HG02870 (cell line): ENCODE measurements at regions not wholly inside any gene's neighbourhood (a gene's known extent, or its start where the extent isn't known, plus 50 kb on each side); places are given as distances from the start of the nearest gene placed in this dataset.
"Not testable (repeated sequence)": the region's sequence is repeated elsewhere in the genome, so short reads cannot be mapped to it uniquely, and the experiment has no call there.

Experiments
- ATAC-seq: cut with Tn5 transposase; IDR thresholded peaks from one replicate; pipeline ENCODE4 v1.9.1; 2021; ENCODE audit warnings: mild to moderate bottlenecking, moderate library complexity; ENCODE audit not compliant: unreplicated experiment

DNA sequence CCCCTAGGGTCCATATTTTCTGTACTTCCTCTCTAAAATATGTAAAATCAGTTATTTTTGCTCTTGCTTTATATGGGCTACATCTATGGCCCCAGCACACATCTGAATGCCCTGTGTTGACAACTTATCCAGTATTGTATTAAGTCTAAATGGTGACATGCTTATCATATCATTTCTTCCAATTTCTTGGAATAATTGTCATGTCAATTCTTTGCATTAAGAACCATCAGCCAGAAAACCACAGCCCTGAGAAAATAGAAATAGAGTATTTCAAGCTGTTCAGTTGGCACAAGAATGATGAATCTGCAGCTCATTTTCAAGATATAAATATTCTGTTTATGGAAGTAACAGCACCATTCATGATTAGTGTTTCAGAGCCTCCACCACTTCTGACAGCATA is 421.8 kb downstream of the RPIA start:
- not testable (repeated sequence) for ATAC-seq

DNA sequence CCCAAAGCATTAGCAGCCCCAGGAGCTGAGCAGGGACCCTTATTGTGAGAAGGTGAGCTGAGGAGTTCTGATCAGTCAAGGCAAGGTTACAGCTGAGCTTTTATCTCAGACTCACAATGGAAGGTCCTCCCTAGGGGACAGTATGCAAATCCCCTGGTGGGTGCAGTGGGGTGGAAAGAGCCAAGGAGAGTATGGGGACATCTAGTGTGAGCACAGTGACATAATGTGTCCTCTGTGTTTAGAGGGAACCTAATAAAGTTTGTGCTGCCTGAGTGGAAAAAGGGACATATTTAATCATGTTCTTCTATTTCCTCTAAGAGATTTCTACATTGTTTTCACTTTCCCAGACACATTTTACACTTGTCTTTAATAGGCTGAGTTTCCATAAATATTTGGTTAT is 438.0 kb downstream of the RPIA start:
- ATAC-seq = not testable (repeated sequence)

DNA sequence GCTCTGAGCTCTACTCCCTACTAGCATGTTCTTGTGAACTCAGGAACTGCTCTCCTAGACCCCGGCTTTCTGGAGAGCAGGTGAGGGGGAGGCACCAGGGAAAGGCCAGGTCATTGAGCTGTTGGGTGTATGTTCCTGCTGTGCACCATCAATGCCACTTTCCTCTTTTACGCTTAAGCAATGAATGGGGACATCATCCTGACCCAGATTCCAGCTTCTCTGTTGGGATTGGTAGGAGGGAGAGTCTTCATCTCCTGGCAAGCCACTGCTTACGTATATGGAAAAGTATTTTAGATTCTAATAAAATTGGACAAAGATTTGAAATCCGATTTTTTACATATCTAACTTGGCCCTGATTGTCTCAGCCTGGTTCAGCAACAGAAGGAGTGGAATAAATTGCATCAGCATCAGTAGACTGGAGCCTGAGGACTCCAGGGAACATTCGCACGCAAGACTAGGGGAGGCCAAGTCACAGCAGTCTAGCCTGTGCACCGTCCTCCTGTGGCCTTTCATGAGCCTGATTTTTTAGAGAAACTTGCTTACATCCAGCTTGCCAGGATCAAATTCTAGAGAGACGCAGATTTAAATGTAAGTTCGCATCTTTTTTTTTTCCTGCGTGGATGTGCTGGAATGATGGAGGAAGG is 439.3 kb downstream of the RPIA start:
- not testable (repeated sequence) for ATAC-seq

DNA sequence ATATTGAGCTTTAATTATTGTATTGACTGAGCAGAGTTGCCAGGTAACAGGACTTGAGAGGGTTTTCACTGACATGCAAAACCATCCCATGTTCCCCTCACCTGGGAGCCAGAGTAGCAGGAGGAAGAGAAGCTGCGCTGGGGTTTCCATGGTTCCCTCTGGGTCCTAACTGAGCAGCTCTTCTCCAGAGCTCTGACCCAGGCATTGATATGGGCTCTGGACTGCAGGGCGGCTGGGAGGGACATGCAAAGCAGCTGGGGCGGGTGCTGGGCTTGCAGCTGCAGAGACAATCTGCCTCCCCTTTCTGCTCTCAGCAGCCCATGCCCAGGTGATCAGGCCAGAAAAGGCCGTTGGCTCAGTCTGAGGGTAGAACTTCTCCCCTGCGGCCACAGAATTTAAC is 451.5 kb downstream of the RPIA start:
- not testable (repeated sequence) for ATAC-seq

DNA sequence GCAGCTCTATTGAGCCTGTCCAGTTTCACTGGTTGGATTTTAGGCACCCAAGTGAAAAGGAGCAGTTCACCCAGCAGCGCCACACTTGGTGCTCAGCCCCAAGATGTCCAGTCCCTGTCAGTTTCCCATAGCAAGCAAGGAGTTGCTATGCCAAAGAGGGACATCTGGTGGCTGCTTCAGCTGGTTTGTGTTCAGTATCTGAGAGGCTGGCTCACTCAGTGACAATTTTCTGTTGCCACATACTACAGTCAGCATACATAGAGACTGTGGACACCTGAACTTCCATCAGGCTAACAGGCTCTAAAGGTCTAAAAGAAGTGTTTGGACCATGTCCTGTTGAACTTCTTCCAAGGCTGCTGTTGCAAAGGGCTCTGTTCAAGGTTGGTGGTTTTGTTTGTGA is 453.9 kb downstream of the RPIA start:
- ATAC-seq = not testable (repeated sequence)

DNA sequence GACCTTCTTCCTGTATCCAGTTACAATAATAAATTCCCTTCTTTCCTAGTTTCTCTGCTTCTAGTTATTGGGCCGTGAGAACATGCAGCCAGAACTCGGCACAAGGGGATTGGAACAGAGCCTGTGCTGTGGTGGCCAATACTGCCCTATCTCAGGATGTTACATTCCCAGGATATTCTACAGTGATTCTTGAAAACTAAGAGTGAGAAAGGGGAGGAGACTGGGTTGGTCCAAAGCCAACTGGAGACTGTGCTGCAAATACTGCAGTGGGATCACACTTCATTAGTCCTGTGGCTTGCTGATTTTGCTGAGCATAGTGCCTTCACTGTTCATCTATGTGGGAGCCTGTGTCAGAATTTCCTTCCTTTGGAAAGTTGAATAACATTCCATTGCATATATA is 456.8 kb downstream of the RPIA start:
- not testable (repeated sequence) for ATAC-seq

DNA sequence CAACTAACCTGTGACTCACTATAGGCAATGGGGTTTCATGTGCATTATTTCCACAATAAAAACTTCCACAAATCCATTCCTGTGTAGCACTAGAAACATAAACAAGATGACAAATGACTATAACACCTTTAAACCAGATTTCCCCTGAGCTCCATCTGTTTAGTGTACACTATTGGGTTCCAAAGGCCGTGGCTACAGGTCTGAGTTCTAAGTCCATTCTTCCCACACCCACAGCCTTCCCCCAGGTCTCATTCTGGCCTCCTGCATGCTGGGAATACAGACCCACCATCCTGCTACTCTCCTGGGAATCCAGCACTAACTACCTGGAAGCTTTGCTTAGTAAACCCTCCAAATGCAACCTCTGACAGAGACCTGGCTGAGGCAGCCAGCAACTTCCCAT is 460.2 kb downstream of the RPIA start:
- not testable (repeated sequence) for ATAC-seq

DNA sequence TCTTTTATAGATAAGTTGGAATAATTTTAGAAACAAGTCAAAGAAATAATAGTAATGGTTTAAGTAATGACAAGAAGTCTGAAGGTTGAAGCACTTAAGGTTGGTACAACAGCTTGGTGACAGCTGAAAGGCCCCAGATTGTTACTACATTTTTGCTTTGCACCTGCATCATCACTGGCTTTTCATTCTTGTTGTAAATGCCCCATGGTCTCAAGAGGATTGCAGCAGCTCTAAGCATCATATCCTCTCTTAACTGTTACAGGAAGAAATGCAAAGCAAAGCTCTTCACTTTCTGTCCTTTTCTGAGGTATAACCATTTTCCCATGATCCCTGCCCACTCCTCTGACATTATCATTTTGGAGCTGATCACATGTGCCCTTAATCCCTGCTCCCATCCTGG is 461.0 kb downstream of the RPIA start:
- ATAC-seq = not testable (repeated sequence)

DNA sequence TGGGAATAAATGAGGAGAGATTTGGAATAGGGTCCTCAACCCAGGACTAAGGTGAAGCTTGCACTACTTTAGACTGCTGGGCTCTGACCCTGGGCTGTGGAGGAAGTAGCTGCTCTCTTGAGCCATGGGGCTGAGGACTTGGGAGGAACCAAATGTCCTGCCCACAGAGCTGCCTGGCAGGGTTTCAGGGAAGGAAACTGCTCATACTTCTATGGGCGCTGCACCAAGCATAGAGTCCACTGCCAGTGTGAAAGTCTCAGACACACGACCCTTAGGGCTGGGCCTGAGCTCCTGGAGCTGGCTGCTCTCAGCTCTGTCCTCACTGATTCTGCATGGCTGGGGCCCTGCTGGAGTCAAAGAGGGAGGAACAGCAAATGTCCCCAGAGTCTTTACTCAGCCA is 461.7 kb downstream of the RPIA start:
- ATAC-seq = not testable (repeated sequence)

DNA sequence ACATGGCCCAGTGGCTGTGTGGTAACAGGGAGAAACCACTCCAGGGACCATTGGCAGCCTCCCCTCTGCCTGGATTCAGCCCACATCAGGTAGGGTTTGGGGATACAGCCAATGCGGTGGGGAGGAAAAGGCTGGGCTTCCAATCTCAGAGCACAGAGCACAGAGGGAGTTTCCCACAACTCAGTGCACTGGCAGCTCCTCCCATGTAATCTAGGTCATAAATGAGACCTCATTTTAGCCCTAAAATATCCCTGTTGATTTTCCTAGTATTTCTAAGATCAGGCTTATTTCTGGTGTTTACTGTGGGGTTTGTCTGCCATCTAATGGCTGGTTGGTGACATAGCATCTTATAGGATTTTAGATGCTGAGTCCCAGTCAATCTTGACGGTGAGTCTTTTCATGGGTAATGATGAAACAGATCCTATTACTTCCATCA is 462.8 kb downstream of the RPIA start:
- ATAC-seq = not testable (repeated sequence)

DNA sequence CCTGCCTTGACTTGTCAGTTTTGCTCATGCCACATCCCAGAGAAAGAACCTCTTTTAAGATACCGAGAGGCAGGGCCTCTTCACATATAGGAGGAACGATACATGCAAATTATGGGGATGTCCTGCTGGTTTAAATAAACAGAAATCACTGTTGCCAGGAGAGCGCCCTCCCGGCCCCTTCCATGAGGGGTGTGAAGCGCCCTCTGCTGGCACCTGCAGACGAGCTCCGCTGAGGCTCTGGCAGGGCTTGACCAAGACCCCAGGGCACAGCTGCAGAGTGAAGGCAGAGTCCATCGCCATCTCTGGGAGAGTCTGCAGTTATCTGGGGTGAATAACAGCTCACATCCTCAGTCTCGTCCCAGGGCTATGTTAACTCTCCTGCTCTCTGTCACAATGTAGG is 468.8 kb downstream of the RPIA start:
- not testable (repeated sequence) for ATAC-seq

DNA sequence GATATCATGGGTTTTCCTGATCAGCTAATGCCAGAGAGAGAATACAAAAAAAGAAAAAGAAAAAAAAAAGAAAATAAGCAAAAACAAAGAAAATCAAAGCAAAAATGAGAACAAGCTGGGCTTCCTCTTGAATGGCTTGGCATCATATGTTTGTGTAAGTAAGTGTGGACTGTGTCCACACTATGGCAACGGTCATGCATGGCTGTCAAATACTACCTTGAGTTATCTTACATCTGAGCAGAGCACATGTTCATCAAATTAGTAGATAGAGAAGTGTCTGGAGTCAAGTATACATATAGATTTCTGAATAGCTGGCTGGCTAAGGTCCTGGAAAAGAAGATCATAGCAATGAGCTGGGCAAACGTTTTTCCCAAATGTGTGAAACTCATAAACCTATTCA is 470.2 kb downstream of the RPIA start:
- not testable (repeated sequence) for ATAC-seq

DNA sequence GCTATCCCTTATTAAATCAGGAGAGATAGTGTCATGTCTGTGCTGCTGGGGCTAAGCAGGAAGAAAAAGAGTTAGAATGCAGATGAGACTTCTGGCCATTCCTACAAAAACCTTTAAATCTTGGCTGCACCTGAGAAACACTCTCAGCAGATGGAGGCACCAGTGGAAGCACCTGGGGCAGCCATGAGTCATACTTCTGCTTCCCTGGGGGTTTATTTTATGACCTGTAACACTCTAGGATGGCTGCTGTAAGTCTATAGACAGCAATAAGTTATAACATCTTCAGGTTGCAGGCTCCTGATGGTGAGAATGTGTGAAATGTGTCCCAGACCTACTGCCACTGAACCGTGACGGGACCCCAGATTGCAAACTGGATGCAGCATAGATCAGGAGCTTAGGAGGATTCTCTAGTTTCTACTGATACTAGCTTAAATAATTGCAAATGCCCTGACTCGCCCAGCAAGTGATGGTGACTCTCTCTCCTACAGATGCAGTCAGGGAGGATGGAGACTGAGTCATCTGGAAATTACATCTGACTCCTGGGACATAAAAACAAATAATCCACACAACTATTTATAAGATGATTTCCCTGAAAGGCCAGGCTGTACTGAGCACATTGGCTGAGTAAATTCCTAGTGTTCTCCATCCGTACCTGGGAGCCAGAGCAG is 479.2 kb downstream of the RPIA start:
- ATAC-seq = not testable (repeated sequence)

DNA sequence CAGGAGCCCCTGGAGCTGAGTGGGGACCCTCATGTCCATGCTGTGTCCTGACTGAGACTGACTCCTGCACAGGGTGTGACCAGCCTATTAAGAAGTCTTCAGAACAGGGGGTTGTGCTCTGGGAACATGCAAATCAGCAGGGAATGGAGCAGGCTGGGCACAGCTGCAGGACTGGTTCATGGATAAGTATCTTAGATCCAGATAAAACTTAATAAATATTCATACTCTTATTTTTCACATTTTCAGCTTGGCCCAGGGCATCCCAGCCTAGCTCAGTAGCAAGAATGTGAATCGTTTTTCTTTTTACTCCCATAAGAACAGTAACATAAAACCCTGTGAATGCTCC is 479.7 kb downstream of the RPIA start:
- not testable (repeated sequence) for ATAC-seq

DNA sequence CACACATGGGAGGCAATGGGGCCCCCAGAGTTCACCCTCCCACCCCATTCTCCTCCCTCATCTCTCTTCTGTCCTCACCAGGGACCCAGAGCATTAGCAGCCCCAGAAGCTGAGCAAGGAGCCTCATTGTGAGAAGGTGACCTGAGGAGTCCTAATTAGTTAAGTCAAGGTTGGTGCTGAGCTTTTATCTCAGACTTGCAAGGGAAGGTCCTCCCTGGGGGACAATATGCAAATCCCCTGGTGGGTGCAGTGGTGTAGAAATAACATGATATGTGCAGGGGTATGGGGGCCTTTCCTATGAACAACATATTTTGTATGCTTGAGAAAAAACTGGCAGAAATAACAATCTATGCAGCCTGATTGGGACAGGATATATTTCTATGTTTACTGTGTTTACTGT is 485.5 kb downstream of the RPIA start:
- ATAC-seq = not testable (repeated sequence)

DNA sequence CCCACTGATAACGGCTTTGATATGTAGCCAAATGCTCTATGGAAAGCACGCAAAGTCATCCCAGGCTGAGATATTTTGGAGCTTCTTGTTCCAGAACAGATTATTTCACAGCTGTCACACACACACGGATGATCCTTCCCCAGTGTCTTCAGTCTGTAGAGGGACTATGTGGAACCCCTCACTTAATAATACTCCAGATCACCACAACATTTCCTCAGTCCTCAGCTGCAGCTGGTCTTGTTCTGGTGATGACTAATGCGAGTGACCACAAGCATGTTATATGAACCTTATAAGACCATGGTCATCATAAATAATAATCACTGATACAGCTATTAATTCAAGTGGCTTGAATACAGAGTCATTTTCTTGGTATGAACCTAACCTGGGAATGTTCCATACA is 490.7 kb downstream of the RPIA start:
- not testable (repeated sequence) for ATAC-seq

DNA sequence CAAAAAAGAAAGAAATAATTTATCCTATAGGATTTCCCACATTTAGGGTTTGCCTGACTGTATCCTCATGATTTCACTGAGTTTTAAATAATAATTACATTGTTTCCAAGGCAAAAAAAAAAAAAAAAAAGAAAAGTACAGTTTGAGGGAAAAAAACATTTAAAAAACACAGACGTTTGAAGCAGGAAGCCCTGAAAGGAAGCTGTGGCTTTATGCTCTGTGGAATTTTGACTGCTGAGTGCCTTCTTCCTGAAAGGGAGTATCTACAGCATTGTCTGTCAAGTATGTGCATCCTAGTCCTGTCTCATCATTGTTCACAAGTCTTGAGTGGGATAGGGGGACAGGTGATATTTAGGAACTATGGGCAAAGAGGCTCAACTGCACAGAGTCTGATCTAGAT is 493.3 kb downstream of the RPIA start:
- not testable (repeated sequence) for ATAC-seq

DNA sequence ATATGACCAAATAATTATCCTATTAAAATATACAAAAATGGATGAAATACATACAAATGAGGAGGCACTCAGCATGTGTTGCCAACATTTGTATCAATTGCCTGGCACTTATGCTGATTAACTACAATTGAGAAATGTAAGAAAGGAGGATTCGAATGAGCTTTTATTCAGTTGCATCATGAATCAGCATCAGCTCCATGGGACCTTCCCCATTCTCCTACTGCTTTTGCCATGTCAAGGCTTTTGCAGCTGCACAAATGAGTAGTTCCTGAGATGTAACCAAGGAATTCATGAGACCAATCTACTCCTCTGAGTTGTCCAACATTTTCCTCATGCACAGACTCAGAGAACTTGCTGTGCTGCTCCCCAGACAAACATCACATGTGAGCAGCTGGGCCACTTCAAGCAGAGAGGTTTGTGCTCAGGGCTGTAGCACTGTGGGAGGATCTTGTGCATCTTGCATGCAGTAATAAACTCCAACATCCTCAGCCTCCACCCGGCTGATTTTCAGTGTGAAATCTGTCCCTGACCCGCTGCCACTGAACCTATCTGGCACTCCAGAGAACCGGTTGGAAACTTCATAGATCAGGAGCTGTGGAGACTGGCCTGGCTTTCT is 504.3 kb downstream of the RPIA start:
- ATAC-seq = not testable (repeated sequence)

DNA sequence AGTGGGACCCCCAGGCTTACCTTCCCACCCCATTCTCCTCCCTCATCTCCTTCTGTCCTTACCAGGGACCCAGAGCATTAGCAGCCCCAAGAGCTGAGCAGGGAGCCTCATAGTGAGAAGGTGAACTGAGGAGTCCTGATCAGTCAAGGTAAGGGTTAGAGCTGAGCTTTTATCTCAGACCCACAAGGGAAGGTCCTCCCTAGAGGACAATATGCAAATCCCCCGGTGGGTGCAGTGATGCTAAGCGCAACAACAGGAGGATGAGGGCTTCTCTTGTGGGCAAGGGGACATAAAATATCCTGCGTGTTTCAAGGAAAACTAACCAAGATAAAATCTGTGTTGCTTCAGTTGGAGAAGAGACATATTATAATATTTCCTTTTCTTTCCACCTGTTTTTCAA is 505.2 kb downstream of the RPIA start:
- not testable (repeated sequence) for ATAC-seq

DNA sequence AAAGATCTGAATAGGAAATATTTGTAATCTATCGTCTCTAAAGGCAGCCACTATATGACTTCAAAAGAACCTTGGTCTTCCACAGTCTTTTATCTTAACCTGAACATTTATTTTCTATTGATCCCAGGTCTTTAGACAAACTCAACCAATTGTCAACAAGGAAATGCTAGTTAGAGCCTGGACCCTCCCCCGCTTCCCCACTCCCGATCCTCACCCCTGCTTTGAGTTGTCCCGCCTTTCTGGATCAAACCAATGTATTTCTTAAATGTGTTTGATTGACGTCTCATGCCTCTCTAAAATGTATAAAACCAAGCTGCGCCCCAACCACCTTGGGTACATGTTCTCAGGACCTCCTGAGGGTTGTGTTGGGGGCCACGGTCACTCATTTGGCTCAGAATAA is 506.6 kb downstream of the RPIA start:
- not testable (repeated sequence) for ATAC-seq

DNA sequence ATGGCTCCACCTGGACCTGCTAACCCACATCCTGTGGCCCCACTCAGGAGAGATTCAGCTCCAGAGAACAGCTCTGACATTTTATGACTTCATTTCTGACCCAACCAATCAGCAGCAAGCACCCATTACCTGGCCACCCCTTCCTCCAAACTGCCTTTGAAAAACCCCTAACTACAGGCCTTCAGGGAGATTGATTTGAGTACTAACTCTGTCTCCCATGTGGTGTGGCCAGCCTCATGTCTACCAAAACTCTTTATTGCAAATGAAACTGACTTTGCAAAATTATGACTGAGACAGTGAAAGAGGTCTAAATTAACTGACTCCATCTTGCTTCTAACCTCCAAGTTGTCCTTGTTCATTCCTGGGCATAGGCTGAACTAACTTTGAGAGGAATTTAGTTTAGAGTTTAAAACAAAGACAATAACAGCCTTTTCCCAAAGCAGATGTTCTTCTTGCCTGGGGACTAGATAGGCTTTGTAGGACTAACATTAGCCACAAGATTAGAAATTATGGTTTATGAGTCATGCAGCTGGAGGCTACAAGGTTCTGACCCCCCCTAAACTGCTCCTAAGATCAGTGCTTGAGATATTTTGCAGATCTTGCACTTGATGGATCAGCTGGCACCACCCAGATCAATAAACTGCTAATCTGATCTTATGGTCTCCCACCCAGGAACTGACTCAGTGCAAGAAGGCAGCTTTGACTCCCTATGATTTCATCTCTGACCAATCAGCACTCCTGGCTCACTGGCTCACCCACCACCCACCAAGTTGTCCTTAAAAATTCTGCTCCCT is 508.2 kb downstream of the RPIA start:
- ATAC-seq = peak; percentile 61

DNA sequence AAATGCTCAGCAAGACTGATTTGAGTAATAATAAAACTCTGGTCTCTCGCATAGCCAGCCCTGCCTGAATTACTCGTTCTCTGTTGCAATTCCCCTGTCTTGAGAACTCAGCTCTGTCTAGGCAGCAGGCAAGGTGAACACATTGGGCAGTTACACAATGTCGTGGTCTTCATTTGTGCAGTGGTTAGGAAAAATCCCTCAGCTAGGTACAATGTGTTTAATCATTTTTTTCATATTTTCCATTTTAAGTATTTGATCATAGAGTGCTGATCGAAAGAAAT is 508.7 kb downstream of the RPIA start:
- not testable (repeated sequence) for ATAC-seq
